Adrenal gland (tissue), 9 donors: ENCODE measurements at regions not wholly inside any gene's neighbourhood (a gene's known extent, or its start where the extent isn't known, plus 50 kb on each side); places are given as distances from the start of the nearest gene placed in this dataset.
"Not testable (repeated sequence)": the region's sequence is repeated elsewhere in the genome, so short reads cannot be mapped to it uniquely, and the experiment has no call there.

Source experiments
- DNase-seq, 7 donors: peaks; one replicate each; pipeline ENCODE4 v3.0.0-alpha.2; 2019 to 2020
- H3K27ac ChIP-seq, 5 donors: fragments of 200-600 bp; sonication (generic) in 4 of 5; 1 replicate in 3 of 5; 2 replicates in 2 of 5; pipeline versions ENCODE4 v1.5.1 to v1.8.0; 2016 to 2020; ENCODE audit warnings: mild to moderate bottlenecking in 1 of 5
- H3K27me3 ChIP-seq: fragments of 200-600 bp; 2 replicates; pipeline ENCODE4 v1.8.0; 2021
- H3K36me3 ChIP-seq, 2 donors: fragments of 200-600 bp; replicated peaks in 1 of 2; 1 replicate in 1 of 2; 2 replicates in 1 of 2; pipeline versions ENCODE4 v1.5.1 to v1.8.0; 2018 to 2022
- H3K4me1 ChIP-seq, 2 donors: fragments of 200-600 bp; replicated peaks in 1 of 2; 1 replicate in 1 of 2; 2 replicates in 1 of 2; pipeline versions ENCODE4 v1.5.1 to v1.8.0; 2018 to 2021
- H3K4me3 ChIP-seq, 4 donors: fragments of 200-600 bp; sonication (generic) in 3 of 4; one replicate each; pipeline ENCODE4 v1.5.1; 2016 to 2018
- H3K9me3 ChIP-seq, 3 donors: fragments of 200-600 bp; sonication (generic) in 1 of 3; replicated peaks in 1 of 3; 1 replicate in 2 of 3; 2 replicates in 1 of 3; pipeline versions ENCODE4 v1.5.1 to v1.8.0; 2016 to 2021
- CTCF ChIP-seq, 6 experiments: fragments of 450-650 bp in 4 of 6; fragments of 200-600 bp in 2 of 6; sonication (generic) in 1 of 6; IDR thresholded peaks; 1 replicate in 5 of 6; 2 replicates in 1 of 6; pipeline versions ENCODE4 v1.5.1 to v1.8.0; 2016 to 2021; ENCODE audit warnings: antibody characterized with exemption in 6 of 6, mild to moderate bottlenecking in 2 of 6, moderate library complexity in 1 of 6
- POLR2A ChIP-seq, 2 donors: fragments of 450-650 bp; IDR thresholded peaks; one replicate each; pipeline ENCODE4 v1.6.1; 2017; ENCODE audit warnings: antibody characterized with exemption in 2 of 2, mild to moderate bottlenecking in 2 of 2, moderate library complexity in 1 of 2
- WGBS, 4 donors: extraction: QIAGEN DNeasy Blood & Tissue Kit in 2 of 4; methylation state at CpG; one replicate each; pipeline versions ENCODE4 v1.1.5 to v1.1.7; 2013 to 2017; 5-methylcytosine and 5-hydroxymethylcytosine counted together
- intact Hi-C, 2 donors: fragments of 100-400 bp; cut with DNase I; formaldehyde crosslinking; loops; one replicate each; pipeline versions ENCODE4 v1.14.1 to v1.15.0; 2022 to 2023
- donor health status: healthy with polysubstance abuse.
- donor health status: Bipolar disorder and iron deficiency.
- donor health status: DM: yes; HTN: yes; CAD: no.
- donor health status: DM: no; HTN: no; CAD: no.
- donor health status: DM: no; HTN: no; CAD: no.

GRCh38 chr4:27075603-27076002 is 215.0 kb downstream of the STIM2 start:
- H3K27me3 ChIP-seq, H3K27ac ChIP-seq, H3K36me3 ChIP-seq, H3K9me3 ChIP-seq, H3K4me3 ChIP-seq, H3K4me1 ChIP-seq, intact Hi-C loops, DNase-seq: not testable (repeated sequence)
- WGBS, 4 donors: 40 to 89% (median 77%) methylated on average over 1 to 15 of the region's 15 CpGs

- TF ChIP-seq POLR2A (IDR thresholded peaks at IDR 0.05) (no peak), CTCF (IDR thresholded peaks at IDR 0.05) (no peak)
- H3K4me1 ChIP-seq: no peaks in the 10 kb centered on the region
- no peak overlapping the region for H3K27ac ChIP-seq
- no peak overlapping the region for H3K4me3 ChIP-seq
- WGBS, 4 donors: 33 to 47% (median 44%) methylated on average over 4 of the region's 4 CpGs
- no peak for DNase-seq
- intact Hi-C loops: no loop called here
- H3K9me3 ChIP-seq: no peaks in the 10 kb centered on the region
- H3K36me3 ChIP-seq: no peaks in the 10 kb centered on the region
- H3K27me3 ChIP-seq: no peaks in the 10 kb centered on the region
Measured at GRCh38 chr4:27078934-27079455, 218.4 kb downstream of the STIM2 start.

GRCh38 chr4:27081675-27082586 is 221.3 kb downstream of the STIM2 start:
- no peak overlapping the region for H3K27ac ChIP-seq
- intact Hi-C loops: no loop called here
- H3K4me3 ChIP-seq: no peak overlapping the region
- no peaks in the 10 kb centered on the region for H3K27me3 ChIP-seq
- H3K4me1 ChIP-seq: peaks cover 0 to 12% of the 10 kb centered on the region in 2 donors
- no peaks in the 10 kb centered on the region for H3K36me3 ChIP-seq
- DNase-seq: no peak
- 48 to 63% (median 52%) methylated on average over 5 to 6 of the region's 6 CpGs for WGBS, 4 donors
- TF ChIP-seq CTCF (IDR thresholded peaks at IDR 0.05): no peak
- no peak for TF ChIP-seq POLR2A (IDR thresholded peaks at IDR 0.05)
- no peaks in the 10 kb centered on the region for H3K9me3 ChIP-seq

- intact Hi-C loops: no loop called here
- no peaks in the 10 kb centered on the region for H3K9me3 ChIP-seq
- H3K27me3 ChIP-seq: peaks cover 1% of the 10 kb centered on the region
- WGBS, 4 donors: 70 to 75% (median 73%) methylated on average over 4 of the region's 4 CpGs
- peaks cover 0 to 12% of the 10 kb centered on the region in 2 donors for H3K4me1 ChIP-seq
- TF ChIP-seq POLR2A (IDR thresholded peaks at IDR 0.05): no peak
- TF ChIP-seq CTCF (IDR thresholded peaks at IDR 0.05): no peak
- H3K27ac ChIP-seq: no peak overlapping the region
- no peaks in the 10 kb centered on the region for H3K36me3 ChIP-seq
- no peak overlapping the region for H3K4me3 ChIP-seq
- DNase-seq: no peak
Measured at GRCh38 chr4:27082776-27083175, 222.1 kb downstream of the STIM2 start.
